ENCODE measurements at regions not wholly inside any gene's neighbourhood (a gene's known extent, or its start where the extent isn't known, plus 50 kb on each side); places are given as distances from the start of the nearest gene placed in this dataset.

- no peak for DNase-seq
- CTCF ChIA-PET: no interaction called here
- whole genome bisulfite sequencing (ENCODE audit: insufficient coverage): 49% methylated on average over 3 of the region's 4 CpGs
Observed at GRCh38 chr11:119847853-119848252, 118.9 kb upstream of the NECTIN1 start.

DNA sequence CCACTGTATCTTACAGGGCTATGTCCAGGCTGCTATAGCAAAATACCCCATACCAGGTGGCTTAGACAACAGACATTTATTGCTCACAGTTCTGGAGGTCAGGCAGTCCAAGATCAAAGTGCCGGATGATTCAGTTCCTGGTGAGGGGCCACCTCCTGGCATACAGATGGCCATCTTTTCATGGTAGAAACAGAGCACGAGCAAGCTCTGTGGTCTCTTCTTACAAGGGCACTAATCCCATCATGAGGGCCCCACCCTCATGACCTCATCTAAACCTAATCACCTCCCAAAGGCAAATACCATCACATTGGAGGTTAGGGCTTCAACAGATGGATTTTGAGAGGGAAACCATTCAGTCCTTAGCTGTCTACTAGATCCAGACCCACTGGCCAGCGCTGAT, 117.4 kb upstream of the NECTIN1 start:
- no peak overlapping the region for H3K4me3 ChIP-seq (ENCODE audit: control insufficient read depth in 1 of 7, extremely low read depth in 1 of 7, insufficient read depth in 4 of 7, low read depth in 2 of 7, low read length in 6 of 7)
- no peak for DNase-seq
- no peaks in the 10 kb centered on the region for H3K36me3 ChIP-seq (ENCODE audit: control insufficient read depth in 4 of 4, insufficient read depth in 4 of 4, low read length in 3 of 4)
- H3K4me1 ChIP-seq (ENCODE audit: control extremely low read depth in 1 of 4, control insufficient read depth in 4 of 4, insufficient read depth in 4 of 4, low read length in 3 of 4): no peaks in the 10 kb centered on the region
- WGBS (ENCODE audit: insufficient coverage): 100% methylated on average over 1 of the region's 3 CpGs
- H3K27me3 ChIP-seq (replicated peaks in 2 of 5; ENCODE audit: control insufficient read depth in 4 of 5, insufficient read depth in 5 of 5, low read length in 4 of 5): peaks cover 0 to 13% (median 2%) of the 10 kb centered on the region in 5 experiments
- ChIA-PET POLR2A (no interaction called here), CTCF (no interaction called here)
- no peak overlapping the region for H3K27ac ChIP-seq (ENCODE audit: insufficient read depth in 1 of 2, low read depth in 1 of 2, low read length in 2 of 2, poor library complexity in 1 of 2, severe bottlenecking in 2 of 2)
- peaks cover 0 to 10% (median 0%) of the 10 kb centered on the region in 5 experiments for H3K9me3 ChIP-seq (ENCODE audit: control extremely low read depth in 1 of 5, control insufficient read depth in 4 of 5, insufficient read depth in 2 of 5, low read depth in 1 of 5, low read length in 4 of 5)

More at GRCh38 chr11:119847853-119848252, 118.9 kb upstream of the NECTIN1 start:
- H3K4me1 ChIP-seq (ENCODE audit: control extremely low read depth in 1 of 4, control insufficient read depth in 4 of 4, insufficient read depth in 4 of 4, low read length in 3 of 4): no peaks in the 10 kb centered on the region
- H3K9me3 ChIP-seq (ENCODE audit: control extremely low read depth in 1 of 5, control insufficient read depth in 4 of 5, insufficient read depth in 2 of 5, low read depth in 1 of 5, low read length in 4 of 5): peaks cover 0 to 10% (median 0%) of the 10 kb centered on the region in 5 experiments
- H3K27me3 ChIP-seq (replicated peaks in 2 of 5; ENCODE audit: control insufficient read depth in 4 of 5, insufficient read depth in 5 of 5, low read length in 4 of 5): peaks cover 0 to 13% (median 2%) of the 10 kb centered on the region in 5 experiments
- POLR2A ChIA-PET: no interaction called here
- H3K27ac ChIP-seq (ENCODE audit: insufficient read depth in 1 of 2, low read depth in 1 of 2, low read length in 2 of 2, poor library complexity in 1 of 2, severe bottlenecking in 2 of 2): no peak overlapping the region
- no peaks in the 10 kb centered on the region for H3K36me3 ChIP-seq (ENCODE audit: control insufficient read depth in 4 of 4, insufficient read depth in 4 of 4, low read length in 3 of 4)
- H3K4me3 ChIP-seq (ENCODE audit: control insufficient read depth in 1 of 7, extremely low read depth in 1 of 7, insufficient read depth in 4 of 7, low read depth in 2 of 7, low read length in 6 of 7): no peak overlapping the region

DNA sequence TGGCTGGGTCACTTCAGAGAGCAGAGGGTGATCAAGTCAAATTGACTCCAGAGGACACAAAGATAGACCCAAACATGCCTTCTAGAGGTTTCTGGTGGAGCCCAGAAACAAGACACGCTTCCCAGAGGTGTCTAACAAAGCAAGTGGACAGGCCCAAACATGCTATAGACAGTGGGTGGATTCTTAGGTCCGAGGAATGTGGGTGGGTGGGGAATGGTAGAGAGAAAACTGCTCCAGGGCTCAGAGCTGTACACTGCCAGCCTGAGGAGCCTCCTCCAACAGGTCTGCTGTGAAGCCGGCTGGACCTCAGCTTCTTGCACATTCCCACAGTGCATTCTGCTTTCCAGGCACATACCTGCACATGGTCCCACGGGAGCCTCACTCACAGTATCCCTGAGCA, 116.8 kb upstream of the NECTIN1 start:
- Histone ChIP-seq H3K27me3 (replicated peaks in 2 of 5; ENCODE audit: control insufficient read depth in 4 of 5, insufficient read depth in 5 of 5, low read length in 4 of 5) (peaks cover 0 to 13% (median 2%) of the 10 kb centered on the region in 5 experiments), H3K36me3 (ENCODE audit: control insufficient read depth in 4 of 4, insufficient read depth in 4 of 4, low read length in 3 of 4) (no peaks in the 10 kb centered on the region), H3K4me1 (ENCODE audit: control extremely low read depth in 1 of 4, control insufficient read depth in 4 of 4, insufficient read depth in 4 of 4, low read length in 3 of 4) (no peaks in the 10 kb centered on the region), H3K4me3 (ENCODE audit: control insufficient read depth in 1 of 7, extremely low read depth in 1 of 7, insufficient read depth in 4 of 7, low read depth in 2 of 7, low read length in 6 of 7) (no peak overlapping the region), H3K27ac (ENCODE audit: insufficient read depth in 1 of 2, low read depth in 1 of 2, low read length in 2 of 2, poor library complexity in 1 of 2, severe bottlenecking in 2 of 2) (no peak overlapping the region), H3K9me3 (ENCODE audit: control extremely low read depth in 1 of 5, control insufficient read depth in 4 of 5, insufficient read depth in 2 of 5, low read depth in 1 of 5, low read length in 4 of 5) (peaks cover 0 to 10% (median 0%) of the 10 kb centered on the region in 5 experiments)
- CTCF ChIA-PET: no interaction called here
- POLR2A ChIA-PET: no interaction called here
- DNase-seq: no peak
- 100% methylated on average over 4 of the region's 4 CpGs for WGBS (ENCODE audit: insufficient coverage)

GRCh38 chr11:119845305-119845704, 116.3 kb upstream of the NECTIN1 start:
- ChIA-PET CTCF (no interaction called here), POLR2A (no interaction called here)
- whole genome bisulfite sequencing (ENCODE audit: insufficient coverage): 89% methylated on average over 10 of the region's 10 CpGs
- Histone ChIP-seq H3K9me3 (ENCODE audit: control extremely low read depth in 1 of 5, control insufficient read depth in 4 of 5, insufficient read depth in 2 of 5, low read depth in 1 of 5, low read length in 4 of 5) (peaks cover 0 to 10% (median 0%) of the 10 kb centered on the region in 5 experiments), H3K27me3 (replicated peaks in 2 of 5; ENCODE audit: control insufficient read depth in 4 of 5, insufficient read depth in 5 of 5, low read length in 4 of 5) (peaks cover 0 to 16% (median 2%) of the 10 kb centered on the region in 5 experiments), H3K27ac (ENCODE audit: insufficient read depth in 1 of 2, low read depth in 1 of 2, low read length in 2 of 2, poor library complexity in 1 of 2, severe bottlenecking in 2 of 2) (no peak overlapping the region), H3K36me3 (ENCODE audit: control insufficient read depth in 4 of 4, insufficient read depth in 4 of 4, low read length in 3 of 4) (no peaks in the 10 kb centered on the region), H3K4me1 (ENCODE audit: control extremely low read depth in 1 of 4, control insufficient read depth in 4 of 4, insufficient read depth in 4 of 4, low read length in 3 of 4) (no peaks in the 10 kb centered on the region), H3K4me3 (ENCODE audit: control insufficient read depth in 1 of 7, extremely low read depth in 1 of 7, insufficient read depth in 4 of 7, low read depth in 2 of 7, low read length in 6 of 7) (no peak overlapping the region)
- DNase-seq: no peak

GRCh38 chr11:119844808-119845207, 115.8 kb upstream of the NECTIN1 start:
- ChIA-PET POLR2A (no interaction called here), CTCF (no interaction called here)
- Histone ChIP-seq H3K27me3 (replicated peaks in 2 of 5; ENCODE audit: control insufficient read depth in 4 of 5, insufficient read depth in 5 of 5, low read length in 4 of 5) (peaks cover 0 to 21% (median 5%) of the 10 kb centered on the region in 5 experiments), H3K9me3 (ENCODE audit: control extremely low read depth in 1 of 5, control insufficient read depth in 4 of 5, insufficient read depth in 2 of 5, low read depth in 1 of 5, low read length in 4 of 5) (peaks cover 0 to 10% (median 0%) of the 10 kb centered on the region in 5 experiments), H3K4me3 (ENCODE audit: control insufficient read depth in 1 of 7, extremely low read depth in 1 of 7, insufficient read depth in 4 of 7, low read depth in 2 of 7, low read length in 6 of 7) (no peak overlapping the region), H3K36me3 (ENCODE audit: control insufficient read depth in 4 of 4, insufficient read depth in 4 of 4, low read length in 3 of 4) (no peaks in the 10 kb centered on the region), H3K27ac (ENCODE audit: insufficient read depth in 1 of 2, low read depth in 1 of 2, low read length in 2 of 2, poor library complexity in 1 of 2, severe bottlenecking in 2 of 2) (no peak overlapping the region), H3K4me1 (ENCODE audit: control extremely low read depth in 1 of 4, control insufficient read depth in 4 of 4, insufficient read depth in 4 of 4, low read length in 3 of 4) (no peaks in the 10 kb centered on the region)
- no peak for DNase-seq
- WGBS (ENCODE audit: insufficient coverage): 38% methylated on average over 2 of the region's 4 CpGs

GRCh38 chr11:119843877-119844276, 114.9 kb upstream of the NECTIN1 start:
- WGBS (ENCODE audit: insufficient coverage): 81% methylated on average over 5 of the region's 6 CpGs
- no peaks in the 10 kb centered on the region for H3K36me3 ChIP-seq (ENCODE audit: control insufficient read depth in 4 of 4, insufficient read depth in 4 of 4, low read length in 3 of 4)
- no peak for DNase-seq
- no peak overlapping the region for H3K27ac ChIP-seq (ENCODE audit: insufficient read depth in 1 of 2, low read depth in 1 of 2, low read length in 2 of 2, poor library complexity in 1 of 2, severe bottlenecking in 2 of 2)
- H3K4me3 ChIP-seq (ENCODE audit: control insufficient read depth in 1 of 7, extremely low read depth in 1 of 7, insufficient read depth in 4 of 7, low read depth in 2 of 7, low read length in 6 of 7): no peak overlapping the region
- H3K9me3 ChIP-seq (ENCODE audit: control extremely low read depth in 1 of 5, control insufficient read depth in 4 of 5, insufficient read depth in 2 of 5, low read depth in 1 of 5, low read length in 4 of 5): peaks cover 0 to 10% (median 0%) of the 10 kb centered on the region in 5 experiments
- CTCF ChIA-PET: no interaction called here
- H3K27me3 ChIP-seq (replicated peaks in 2 of 5; ENCODE audit: control insufficient read depth in 4 of 5, insufficient read depth in 5 of 5, low read length in 4 of 5): peaks cover 0 to 30% (median 8%) of the 10 kb centered on the region in 5 experiments
- POLR2A ChIA-PET: no interaction called here
- H3K4me1 ChIP-seq (ENCODE audit: control extremely low read depth in 1 of 4, control insufficient read depth in 4 of 4, insufficient read depth in 4 of 4, low read length in 3 of 4): no peaks in the 10 kb centered on the region

GRCh38 chr11:119842731-119843130, 113.7 kb upstream of the NECTIN1 start:
- Histone ChIP-seq H3K27ac (ENCODE audit: insufficient read depth in 1 of 2, low read depth in 1 of 2, low read length in 2 of 2, poor library complexity in 1 of 2, severe bottlenecking in 2 of 2) (no peak overlapping the region), H3K4me1 (ENCODE audit: control extremely low read depth in 1 of 4, control insufficient read depth in 4 of 4, insufficient read depth in 4 of 4, low read length in 3 of 4) (no peaks in the 10 kb centered on the region), H3K4me3 (ENCODE audit: control insufficient read depth in 1 of 7, extremely low read depth in 1 of 7, insufficient read depth in 4 of 7, low read depth in 2 of 7, low read length in 6 of 7) (no peak overlapping the region), H3K27me3 (replicated peaks in 2 of 5; ENCODE audit: control insufficient read depth in 4 of 5, insufficient read depth in 5 of 5, low read length in 4 of 5) (peaks cover 0 to 36% (median 10%) of the 10 kb centered on the region in 5 experiments), H3K9me3 (ENCODE audit: control extremely low read depth in 1 of 5, control insufficient read depth in 4 of 5, insufficient read depth in 2 of 5, low read depth in 1 of 5, low read length in 4 of 5) (peaks cover 0 to 10% (median 0%) of the 10 kb centered on the region in 5 experiments), H3K36me3 (ENCODE audit: control insufficient read depth in 4 of 4, insufficient read depth in 4 of 4, low read length in 3 of 4) (no peaks in the 10 kb centered on the region)
- POLR2A ChIA-PET: no interaction called here
- DNase-seq: no peak
- CTCF ChIA-PET: no interaction called here
- whole genome bisulfite sequencing (ENCODE audit: insufficient coverage): 71% methylated on average over 4 of the region's 4 CpGs
